K562 (cell line): ENCODE measurements at regions not wholly inside any gene's neighbourhood (a gene's known extent, or its start where the extent isn't known, plus 50 kb on each side); places are given as distances from the start of the nearest gene placed in this dataset.

Source experiments
- CCNT2 ChIP-seq: IDR thresholded peaks from 2 replicates; pipeline ENCODE4 v1.6.1; 2011; ENCODE audit warnings: borderline replicate concordance, low read depth, mild to moderate bottlenecking, moderate library complexity, mixed read lengths, low read length; ENCODE audit not compliant: insufficient read length; ENCODE audit errors: extremely low read depth
- CREB3 ChIP-seq: fragments of 450-650 bp; conservative IDR thresholded peaks from 2 replicates; pipeline ENCODE4 v1.6.1; 2016; ENCODE audit warnings: missing genetic modification characterization, low read depth, mild to moderate bottlenecking, missing compliant biosample characterization, moderate library complexity
- EZH2 ChIP-seq: IDR thresholded peaks from 2 replicates; pipeline ENCODE4 v1.6.1; 2012; ENCODE audit warnings: low read depth, mild to moderate bottlenecking, inconsistent platforms, low read length, borderline replicate concordance
- GATA2 ChIP-seq: sonication (generic); formaldehyde crosslinking; IDR thresholded peaks from 2 replicates; pipeline ENCODE4 v1.4.0; 2020; ENCODE audit warnings: mild to moderate bottlenecking, missing genetic modification reagents
- JUNB ChIP-seq: fragments of 450-650 bp; formaldehyde crosslinking; conservative IDR thresholded peaks from 2 replicates; pipeline ENCODE4 v1.4.0; 2020; ENCODE audit warnings: mild to moderate bottlenecking
- MBD2 ChIP-seq: sonication (generic); IDR thresholded peaks from 2 replicates; pipeline ENCODE4 v1.6.1; 2016; ENCODE audit warnings: low read depth, borderline replicate concordance
- SP1 ChIP-seq: sonication (generic); formaldehyde crosslinking; IDR thresholded peaks from 2 replicates; pipeline ENCODE4 v1.8.1; 2022; ENCODE audit warnings: mild to moderate bottlenecking, missing genetic modification reagents
- ZNF589 ChIP-seq: fragments of 200-800 bp; sonication (Bioruptor generic); IDR thresholded peaks from 2 replicates; pipeline ENCODE4 v1.6.1; 2016; ENCODE audit warnings: low read depth, missing genetic modification characterization, missing compliant biosample characterization

DNA sequence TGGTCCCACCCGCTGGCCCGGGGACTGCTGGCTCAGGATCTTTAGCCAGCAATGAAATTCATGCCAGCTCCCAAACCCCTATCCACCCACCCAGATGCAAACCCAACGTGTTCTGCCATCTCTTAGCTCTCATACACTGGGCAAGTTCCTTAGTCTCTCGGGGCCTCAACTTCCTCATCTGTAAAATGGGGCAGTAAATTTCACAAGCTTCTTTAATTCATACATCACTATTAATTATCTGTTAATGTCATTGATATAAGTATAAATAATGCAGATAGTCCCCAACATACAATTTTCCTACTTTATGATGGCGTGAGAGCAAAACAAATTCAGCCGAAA, 398.7 kb downstream of the SOX9 start:
- no peak for TF ChIP-seq GATA2 (CRISPR knock-in tag)
- TF ChIP-seq CREB3 (tag), result no peak
- no peak for TF ChIP-seq JUNB (CRISPR knock-in tag)
- TF ChIP-seq CCNT2, result no peak
- no peak for TF ChIP-seq SP1 (CRISPR knock-in tag)
- no peak for TF ChIP-seq ZNF589 (CRISPR knock-in tag)
- no peak for TF ChIP-seq EZH2
- TF ChIP-seq MBD2, result no peak
